ENCODE measurements at regions not wholly inside any gene's neighbourhood (a gene's known extent, or its start where the extent isn't known, plus 50 kb on each side); places are given as distances from the start of the nearest gene placed in this dataset.

GRCh38 chr9:89711866-89712265 lies 107.1 kb downstream of the GADD45G start:
- TF ChIP-seq CTCF (conservative IDR thresholded peaks at IDR 0.05 in 1 of 2, IDR thresholded peaks at IDR 0.05 in 1 of 2; ENCODE audit: extremely low read depth in 1 of 2, insufficient read depth in 1 of 2, low read depth in 1 of 2, low read length in 2 of 2) (no peak), EZH2 (IDR thresholded peaks at IDR 0.05; ENCODE audit: borderline replicate concordance, low read length) (no peak)

Measured in mammary epithelial cell (primary cell).